ENCODE measurements at regions not wholly inside any gene's neighbourhood (a gene's known extent, or its start where the extent isn't known, plus 50 kb on each side); places are given as distances from the start of the nearest gene placed in this dataset.
A peak's percentile ranks its signal among the peaks of the same experiment; 100 is the strongest.

DNA sequence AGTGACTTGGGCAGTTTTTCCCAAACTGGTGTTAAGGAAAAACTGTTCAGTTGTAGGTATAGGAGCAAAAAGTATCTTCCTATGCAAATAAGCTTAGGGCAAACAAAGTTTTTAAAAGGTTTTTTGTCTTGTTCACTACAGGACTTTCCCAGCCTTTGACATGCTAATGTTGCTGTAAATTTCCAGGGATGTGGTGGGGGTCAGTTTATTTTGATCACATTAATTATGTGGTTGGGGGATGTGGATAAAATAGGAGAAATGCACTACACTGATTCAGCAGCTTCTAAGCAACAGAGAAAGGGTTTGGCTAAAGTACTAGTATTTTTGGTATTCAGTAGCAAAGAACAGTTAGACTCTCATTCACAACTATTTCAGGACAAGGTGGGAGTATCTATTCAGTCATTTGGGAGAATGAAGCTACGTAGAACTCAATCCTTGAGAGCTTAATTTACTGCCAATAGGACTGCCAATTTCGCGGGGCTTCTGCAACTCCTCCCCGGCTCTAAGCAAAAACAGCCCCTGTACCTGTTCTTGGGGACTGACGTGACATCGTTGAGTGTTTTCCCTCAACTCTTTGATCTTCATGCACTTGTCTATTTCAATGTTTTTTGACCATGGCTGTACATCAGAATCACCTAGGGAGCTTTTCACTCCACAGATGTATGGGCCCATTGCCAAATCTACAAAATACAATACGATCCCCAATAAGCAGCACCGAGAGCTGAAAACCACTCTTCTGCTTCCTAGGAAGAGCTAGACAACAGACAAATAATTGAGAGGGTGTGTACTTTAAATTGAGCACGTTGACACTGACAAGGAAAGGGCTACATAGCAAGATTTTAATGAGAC, 94.8 kb upstream of the NHSL1 start:
- TF ChIP-seq ZNF114 (CRISPR knock-in tag; IDR thresholded peaks at IDR 0.05) (no peak), EZH2 (IDR thresholded peaks at IDR 0.05; ENCODE audit: low read depth, unreplicated experiment) (no peak), ZNF331 (CRISPR knock-in tag; IDR thresholded peaks at IDR 0.05; ENCODE audit: low read depth) (no peak), POLR2AphosphoS5 (IDR thresholded peaks at IDR 0.05; ENCODE audit: low read depth) (no peak), EZH2phosphoT487 (IDR thresholded peaks at IDR 0.05; ENCODE audit: unreplicated experiment) (no peak), JUNB (IDR thresholded peaks at IDR 0.05; ENCODE audit: unreplicated experiment) (no peak), CREB1 (CRISPR knock-in tag; IDR thresholded peaks at IDR 0.05; ENCODE audit: low read depth) (no peak), NANOG (IDR thresholded peaks at IDR 0.05; ENCODE audit: borderline replicate concordance) (peak; percentile 21; the same call in 1 of the 2 replicates), STAT1 (IDR thresholded peaks at IDR 0.05; ENCODE audit: unreplicated experiment) (no peak)
- TF ChIP-seq, protein P1, sequence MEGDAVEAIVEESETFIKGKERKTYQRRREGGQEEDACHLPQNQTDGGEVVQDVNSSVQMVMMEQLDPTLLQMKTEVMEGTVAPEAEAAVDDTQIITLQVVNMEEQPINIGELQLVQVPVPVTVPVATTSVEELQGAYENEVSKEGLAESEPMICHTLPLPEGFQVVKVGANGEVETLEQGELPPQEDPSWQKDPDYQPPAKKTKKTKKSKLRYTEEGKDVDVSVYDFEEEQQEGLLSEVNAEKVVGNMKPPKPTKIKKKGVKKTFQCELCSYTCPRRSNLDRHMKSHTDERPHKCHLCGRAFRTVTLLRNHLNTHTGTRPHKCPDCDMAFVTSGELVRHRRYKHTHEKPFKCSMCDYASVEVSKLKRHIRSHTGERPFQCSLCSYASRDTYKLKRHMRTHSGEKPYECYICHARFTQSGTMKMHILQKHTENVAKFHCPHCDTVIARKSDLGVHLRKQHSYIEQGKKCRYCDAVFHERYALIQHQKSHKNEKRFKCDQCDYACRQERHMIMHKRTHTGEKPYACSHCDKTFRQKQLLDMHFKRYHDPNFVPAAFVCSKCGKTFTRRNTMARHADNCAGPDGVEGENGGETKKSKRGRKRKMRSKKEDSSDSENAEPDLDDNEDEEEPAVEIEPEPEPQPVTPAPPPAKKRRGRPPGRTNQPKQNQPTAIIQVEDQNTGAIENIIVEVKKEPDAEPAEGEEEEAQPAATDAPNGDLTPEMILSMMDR (conservative IDR thresholded peaks at IDR 0.05; ENCODE audit: low read depth in 2 of 2) = no peak
- TF ChIP-seq, protein P2, sequence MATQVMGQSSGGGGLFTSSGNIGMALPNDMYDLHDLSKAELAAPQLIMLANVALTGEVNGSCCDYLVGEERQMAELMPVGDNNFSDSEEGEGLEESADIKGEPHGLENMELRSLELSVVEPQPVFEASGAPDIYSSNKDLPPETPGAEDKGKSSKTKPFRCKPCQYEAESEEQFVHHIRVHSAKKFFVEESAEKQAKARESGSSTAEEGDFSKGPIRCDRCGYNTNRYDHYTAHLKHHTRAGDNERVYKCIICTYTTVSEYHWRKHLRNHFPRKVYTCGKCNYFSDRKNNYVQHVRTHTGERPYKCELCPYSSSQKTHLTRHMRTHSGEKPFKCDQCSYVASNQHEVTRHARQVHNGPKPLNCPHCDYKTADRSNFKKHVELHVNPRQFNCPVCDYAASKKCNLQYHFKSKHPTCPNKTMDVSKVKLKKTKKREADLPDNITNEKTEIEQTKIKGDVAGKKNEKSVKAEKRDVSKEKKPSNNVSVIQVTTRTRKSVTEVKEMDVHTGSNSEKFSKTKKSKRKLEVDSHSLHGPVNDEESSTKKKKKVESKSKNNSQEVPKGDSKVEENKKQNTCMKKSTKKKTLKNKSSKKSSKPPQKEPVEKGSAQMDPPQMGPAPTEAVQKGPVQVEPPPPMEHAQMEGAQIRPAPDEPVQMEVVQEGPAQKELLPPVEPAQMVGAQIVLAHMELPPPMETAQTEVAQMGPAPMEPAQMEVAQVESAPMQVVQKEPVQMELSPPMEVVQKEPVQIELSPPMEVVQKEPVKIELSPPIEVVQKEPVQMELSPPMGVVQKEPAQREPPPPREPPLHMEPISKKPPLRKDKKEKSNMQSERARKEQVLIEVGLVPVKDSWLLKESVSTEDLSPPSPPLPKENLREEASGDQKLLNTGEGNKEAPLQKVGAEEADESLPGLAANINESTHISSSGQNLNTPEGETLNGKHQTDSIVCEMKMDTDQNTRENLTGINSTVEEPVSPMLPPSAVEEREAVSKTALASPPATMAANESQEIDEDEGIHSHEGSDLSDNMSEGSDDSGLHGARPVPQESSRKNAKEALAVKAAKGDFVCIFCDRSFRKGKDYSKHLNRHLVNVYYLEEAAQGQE (IDR thresholded peaks at IDR 0.05; ENCODE audit: unreplicated experiment) = no peak
- TF ChIP-seq, protein P3, sequence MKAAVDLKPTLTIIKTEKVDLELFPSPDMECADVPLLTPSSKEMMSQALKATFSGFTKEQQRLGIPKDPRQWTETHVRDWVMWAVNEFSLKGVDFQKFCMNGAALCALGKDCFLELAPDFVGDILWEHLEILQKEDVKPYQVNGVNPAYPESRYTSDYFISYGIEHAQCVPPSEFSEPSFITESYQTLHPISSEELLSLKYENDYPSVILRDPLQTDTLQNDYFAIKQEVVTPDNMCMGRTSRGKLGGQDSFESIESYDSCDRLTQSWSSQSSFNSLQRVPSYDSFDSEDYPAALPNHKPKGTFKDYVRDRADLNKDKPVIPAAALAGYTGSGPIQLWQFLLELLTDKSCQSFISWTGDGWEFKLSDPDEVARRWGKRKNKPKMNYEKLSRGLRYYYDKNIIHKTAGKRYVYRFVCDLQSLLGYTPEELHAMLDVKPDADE (IDR thresholded peaks at IDR 0.05) = no peak
- TF ChIP-seq, protein P4, sequence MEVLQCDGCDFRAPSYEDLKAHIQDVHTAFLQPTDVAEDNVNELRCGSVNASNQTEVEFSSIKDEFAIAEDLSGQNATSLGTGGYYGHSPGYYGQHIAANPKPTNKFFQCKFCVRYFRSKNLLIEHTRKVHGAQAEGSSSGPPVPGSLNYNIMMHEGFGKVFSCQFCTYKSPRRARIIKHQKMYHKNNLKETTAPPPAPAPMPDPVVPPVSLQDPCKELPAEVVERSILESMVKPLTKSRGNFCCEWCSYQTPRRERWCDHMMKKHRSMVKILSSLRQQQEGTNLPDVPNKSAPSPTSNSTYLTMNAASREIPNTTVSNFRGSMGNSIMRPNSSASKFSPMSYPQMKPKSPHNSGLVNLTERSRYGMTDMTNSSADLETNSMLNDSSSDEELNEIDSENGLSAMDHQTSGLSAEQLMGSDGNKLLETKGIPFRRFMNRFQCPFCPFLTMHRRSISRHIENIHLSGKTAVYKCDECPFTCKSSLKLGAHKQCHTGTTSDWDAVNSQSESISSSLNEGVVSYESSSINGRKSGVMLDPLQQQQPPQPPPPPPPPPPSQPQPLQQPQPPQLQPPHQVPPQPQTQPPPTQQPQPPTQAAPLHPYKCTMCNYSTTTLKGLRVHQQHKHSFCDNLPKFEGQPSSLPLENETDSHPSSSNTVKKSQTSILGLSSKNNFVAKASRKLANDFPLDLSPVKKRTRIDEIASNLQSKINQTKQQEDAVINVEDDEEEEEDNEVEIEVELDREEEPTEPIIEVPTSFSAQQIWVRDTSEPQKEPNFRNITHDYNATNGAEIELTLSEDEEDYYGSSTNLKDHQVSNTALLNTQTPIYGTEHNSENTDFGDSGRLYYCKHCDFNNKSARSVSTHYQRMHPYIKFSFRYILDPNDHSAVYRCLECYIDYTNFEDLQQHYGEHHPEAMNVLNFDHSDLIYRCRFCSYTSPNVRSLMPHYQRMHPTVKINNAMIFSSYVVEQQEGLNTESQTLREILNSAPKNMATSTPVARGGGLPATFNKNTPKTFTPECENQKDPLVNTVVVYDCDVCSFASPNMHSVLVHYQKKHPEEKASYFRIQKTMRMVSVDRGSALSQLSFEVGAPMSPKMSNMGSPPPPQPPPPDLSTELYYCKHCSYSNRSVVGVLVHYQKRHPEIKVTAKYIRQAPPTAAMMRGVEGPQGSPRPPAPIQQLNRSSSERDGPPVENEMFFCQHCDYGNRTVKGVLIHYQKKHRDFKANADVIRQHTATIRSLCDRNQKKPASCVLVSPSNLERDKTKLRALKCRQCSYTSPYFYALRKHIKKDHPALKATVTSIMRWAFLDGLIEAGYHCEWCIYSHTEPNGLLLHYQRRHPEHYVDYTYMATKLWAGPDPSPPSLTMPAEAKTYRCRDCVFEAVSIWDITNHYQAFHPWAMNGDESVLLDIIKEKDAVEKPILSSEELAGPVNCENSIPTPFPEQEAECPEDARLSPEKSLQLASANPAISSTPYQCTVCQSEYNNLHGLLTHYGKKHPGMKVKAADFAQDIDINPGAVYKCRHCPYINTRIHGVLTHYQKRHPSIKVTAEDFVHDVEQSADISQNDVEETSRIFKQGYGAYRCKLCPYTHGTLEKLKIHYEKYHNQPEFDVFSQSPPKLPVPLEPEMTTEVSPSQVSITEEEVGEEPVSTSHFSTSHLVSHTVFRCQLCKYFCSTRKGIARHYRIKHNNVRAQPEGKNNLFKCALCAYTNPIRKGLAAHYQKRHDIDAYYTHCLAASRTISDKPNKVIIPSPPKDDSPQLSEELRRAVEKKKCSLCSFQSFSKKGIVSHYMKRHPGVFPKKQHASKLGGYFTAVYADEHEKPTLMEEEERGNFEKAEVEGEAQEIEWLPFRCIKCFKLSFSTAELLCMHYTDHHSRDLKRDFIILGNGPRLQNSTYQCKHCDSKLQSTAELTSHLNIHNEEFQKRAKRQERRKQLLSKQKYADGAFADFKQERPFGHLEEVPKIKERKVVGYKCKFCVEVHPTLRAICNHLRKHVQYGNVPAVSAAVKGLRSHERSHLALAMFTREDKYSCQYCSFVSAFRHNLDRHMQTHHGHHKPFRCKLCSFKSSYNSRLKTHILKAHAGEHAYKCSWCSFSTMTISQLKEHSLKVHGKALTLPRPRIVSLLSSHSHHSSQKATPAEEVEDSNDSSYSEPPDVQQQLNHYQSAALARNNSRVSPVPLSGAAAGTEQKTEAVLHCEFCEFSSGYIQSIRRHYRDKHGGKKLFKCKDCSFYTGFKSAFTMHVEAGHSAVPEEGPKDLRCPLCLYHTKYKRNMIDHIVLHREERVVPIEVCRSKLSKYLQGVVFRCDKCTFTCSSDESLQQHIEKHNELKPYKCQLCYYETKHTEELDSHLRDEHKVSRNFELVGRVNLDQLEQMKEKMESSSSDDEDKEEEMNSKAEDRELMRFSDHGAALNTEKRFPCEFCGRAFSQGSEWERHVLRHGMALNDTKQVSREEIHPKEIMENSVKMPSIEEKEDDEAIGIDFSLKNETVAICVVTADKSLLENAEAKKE (CRISPR knock-in tag; IDR thresholded peaks at IDR 0.05) = no peak

All from GM23338 (cell line).